Hematopoietic multipotent progenitor cell treated with erythropoietin and hydrocortisone succinate and interleukin-3 and kit ligand, for 4 days (in vitro differentiated cells): ENCODE measurements at regions not wholly inside any gene's neighbourhood (a gene's known extent, or its start where the extent isn't known, plus 50 kb on each side); places are given as distances from the start of the nearest gene placed in this dataset.
"Not testable (repeated sequence)": the region's sequence is repeated elsewhere in the genome, so short reads cannot be mapped to it uniquely, and the experiment has no call there.

Experiments used
- DNase-seq: peaks from one replicate; pipeline ENCODE4 v3.0.0-alpha.2; 2015

DNA sequence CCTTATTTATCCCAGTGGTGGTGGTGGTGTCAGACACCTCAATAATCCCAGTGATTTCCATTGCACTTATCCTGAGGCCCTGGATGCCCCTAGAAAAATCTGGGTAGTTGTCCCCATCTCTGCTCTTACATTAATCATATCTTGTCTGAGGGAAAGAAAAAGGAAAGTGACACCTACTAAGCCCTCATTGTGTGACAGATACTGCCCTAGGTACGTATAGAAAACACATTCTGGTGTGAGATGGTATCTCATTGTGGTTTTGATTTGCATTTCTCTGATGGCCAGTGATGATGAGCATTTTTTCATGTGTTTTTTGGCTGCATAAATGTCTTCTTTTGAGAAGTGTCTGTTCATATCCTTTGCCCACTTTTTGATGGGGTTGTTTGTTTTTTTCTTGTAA, 162.6 kb upstream of the JADE1 start:
- DNase-seq, result not testable (repeated sequence)

DNA sequence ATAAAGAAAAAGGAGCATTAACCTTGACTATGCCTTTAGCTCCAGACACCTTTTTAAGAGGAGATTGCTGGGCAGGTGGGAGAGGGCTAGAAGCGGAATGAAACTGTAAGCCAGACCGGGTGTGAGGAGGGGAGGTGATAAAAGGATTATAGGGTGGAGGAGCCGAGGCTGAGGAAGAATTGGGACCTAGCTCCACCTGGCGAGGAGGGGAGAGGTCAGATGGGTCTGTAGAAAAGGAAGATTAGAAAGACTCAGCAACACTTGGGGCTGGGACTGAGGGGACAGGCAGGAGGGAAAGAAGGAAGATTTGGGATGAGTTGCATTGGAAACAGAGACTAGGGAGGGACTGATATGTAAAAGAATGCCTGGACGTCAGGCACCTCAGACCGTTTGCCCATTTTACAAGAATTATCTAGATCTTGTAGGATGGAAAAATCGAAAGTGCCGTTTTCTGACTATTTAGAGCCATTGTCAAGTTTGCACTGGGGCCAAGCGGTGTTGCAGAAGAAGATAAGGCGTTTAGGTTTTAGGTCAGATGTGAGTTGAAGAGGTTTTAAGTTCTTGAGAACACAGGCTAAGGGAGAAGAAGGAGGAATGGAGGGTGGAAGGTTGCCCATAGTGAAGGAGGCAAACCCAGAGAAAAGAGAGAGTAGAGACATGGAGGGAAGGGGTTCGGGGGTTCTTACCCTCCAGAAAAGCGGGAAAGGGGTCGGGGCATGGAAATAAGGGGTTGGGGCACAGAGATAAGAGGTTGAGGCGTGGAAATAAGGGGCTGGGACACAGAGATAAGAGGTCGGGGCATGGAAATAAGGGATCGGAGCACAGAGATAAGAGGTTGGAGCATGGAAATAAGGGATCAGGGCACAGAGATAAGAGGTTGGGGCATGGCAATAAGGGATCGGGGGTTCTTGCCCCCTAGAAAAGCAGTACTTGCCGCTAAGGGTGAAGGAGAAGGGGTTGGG, 164.5 kb upstream of the JADE1 start:
- DNase-seq, result not testable (repeated sequence)

DNA sequence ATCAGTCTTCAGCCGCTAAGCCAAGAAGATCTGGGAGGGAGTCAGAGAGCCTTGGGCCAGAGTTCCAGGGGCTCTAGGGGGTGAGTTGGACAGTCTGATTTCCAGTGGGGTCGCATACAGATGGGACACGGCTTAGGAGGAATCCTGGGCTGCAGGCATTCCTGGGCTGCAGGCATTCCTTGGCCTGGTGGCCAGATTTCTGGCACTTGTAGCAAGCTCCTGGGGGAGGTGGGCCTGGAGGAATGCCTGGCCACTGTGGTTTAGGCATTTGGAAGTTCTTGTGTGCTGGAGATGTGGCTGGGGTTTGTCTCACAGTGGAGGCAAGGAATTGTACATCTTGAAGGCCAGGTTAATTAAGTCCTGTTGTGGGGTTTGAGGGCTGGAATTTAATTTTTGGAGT, 165.4 kb upstream of the JADE1 start:
- not testable (repeated sequence) for DNase-seq

DNA sequence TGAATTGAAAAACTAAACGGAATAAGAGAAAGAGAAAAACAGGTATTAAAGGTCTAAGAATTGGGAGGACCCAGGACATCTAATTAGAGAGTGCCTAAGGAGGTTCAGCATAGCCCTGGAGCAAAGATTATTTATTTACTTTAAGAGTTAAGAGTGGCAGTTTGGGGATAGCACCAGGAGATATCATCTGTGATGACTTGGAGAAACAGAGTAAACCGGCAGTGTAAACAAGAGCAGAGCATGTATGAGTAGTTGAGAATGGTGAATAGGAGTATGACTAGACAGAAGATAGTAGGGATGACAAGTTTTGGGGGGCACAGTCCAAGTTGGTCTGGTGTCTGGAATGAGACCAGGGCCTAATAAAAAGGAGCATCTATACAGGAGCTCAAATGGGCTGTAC, 167.9 kb upstream of the JADE1 start:
- not testable (repeated sequence) for DNase-seq

DNA sequence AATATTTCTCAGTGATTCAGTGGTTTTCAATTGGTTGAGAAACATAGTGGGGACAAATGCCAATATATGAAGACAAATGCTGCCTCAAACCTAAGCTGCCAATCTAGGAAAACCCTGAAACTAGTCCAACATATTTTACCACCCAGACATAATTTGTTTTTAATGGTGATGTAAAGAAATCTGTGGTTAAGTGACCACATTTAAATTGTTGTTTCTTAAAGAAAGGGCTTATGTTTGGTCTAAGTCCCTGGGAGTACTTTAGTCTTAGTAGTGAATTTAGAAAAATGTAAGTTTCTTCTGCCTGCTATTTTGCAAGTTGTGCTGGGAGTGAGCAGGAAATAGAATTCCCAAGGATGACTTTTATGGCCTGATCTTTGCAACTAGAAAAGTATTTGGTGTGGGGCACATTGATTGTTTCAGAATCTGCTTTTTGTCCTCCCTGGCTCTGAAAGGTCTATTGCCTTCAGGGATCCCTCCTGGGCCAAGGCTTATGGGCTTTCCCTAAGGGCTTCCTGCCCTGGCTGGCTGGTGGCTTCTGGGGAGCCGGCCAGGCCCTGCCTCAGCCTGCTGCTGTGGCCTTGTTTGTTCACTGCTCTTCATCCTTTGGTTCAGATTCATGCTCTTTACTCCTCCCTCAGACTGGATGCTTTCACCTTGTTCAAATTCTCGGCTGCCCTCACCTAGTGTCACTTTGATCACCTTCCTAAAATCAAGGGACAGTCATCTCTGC, 169.8 kb upstream of the JADE1 start:
- no peak for DNase-seq

DNA sequence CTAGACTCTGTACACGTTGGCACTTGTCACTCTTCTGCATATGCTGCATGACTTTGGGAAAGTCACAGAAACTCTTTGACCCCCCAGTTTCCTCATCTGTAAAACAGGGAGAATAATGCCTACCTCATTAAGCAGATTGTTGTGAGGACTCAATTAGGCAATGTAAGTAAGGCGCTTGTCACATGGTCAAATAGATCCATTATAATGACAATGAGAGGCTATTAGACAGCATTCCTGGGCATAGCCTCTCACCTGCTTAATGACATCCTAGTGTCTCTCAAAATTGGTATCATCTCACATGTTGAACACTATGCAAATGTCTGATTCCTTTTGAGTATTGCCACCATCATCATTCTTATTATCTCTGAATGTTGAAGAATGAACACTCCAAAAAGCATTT, 172.6 kb upstream of the JADE1 start:
- no peak for DNase-seq

DNA sequence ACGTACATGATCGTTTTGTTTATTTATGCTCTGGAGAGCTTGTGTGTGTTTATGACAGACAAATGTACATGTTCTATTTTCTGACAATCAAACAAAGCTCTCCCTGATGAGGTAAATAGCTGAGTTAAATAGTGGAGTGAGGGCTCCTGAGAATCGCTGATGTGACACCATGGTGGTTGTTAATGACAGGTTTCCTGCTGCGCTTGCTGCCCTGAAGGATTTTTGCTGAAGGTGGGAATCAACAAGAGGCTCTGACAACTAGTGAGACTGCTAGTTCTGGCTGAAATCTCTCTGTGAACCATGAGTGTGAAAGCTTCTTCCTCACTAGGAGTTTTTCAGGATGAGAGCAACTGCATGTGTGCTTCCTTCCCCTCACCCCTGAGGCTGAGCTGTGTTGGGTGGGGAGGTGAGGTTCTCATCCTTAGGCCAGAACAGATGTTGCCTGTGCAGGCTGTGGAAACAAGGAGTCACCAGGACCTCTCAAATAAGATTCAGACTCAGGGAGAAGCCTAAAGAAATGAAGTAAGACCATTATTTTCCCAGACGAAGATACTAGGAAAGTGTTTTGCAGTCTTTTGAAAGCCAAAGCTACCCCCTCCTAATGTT, 173.4 kb upstream of the JADE1 start:
- no peak for DNase-seq

DNA sequence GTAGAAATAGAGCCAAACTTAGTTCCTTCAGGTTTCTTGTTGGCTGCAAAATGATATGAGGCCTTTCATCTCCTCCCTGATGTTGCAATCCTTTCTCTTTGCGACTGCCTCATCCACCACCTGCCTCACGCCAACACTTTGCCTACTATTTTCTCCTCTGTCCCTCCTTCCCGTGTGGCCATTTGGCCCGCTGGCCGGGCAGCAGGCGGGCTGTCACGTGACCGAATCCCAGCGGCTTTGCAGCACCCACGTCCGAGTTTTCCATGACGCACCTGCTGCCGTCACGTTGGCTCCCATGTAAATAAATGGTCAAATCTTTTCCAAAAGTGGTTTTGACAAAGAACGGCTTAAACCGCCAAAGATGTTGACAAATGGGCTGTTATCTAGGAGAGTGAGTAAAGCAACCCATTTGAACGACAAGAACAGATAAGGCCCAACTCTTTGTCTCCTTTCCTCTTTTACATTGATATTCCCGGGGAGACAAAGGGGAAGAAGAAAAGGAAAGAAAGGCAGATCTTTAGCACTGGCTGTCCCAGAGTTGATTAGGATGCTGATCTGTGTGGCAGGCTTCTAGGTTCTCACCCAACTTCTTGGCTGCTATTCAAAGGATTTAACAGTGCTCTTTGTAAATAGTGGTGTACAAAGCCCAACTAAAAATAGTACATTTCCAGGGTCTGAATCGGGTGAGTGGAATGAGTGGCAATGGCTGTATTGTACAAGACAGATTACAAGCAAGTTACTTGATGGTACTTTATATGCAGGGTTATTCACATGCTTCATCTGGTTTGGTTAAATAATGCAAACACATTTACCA, 174.2 kb upstream of the JADE1 start:
- DNase-seq, result no peak

DNA sequence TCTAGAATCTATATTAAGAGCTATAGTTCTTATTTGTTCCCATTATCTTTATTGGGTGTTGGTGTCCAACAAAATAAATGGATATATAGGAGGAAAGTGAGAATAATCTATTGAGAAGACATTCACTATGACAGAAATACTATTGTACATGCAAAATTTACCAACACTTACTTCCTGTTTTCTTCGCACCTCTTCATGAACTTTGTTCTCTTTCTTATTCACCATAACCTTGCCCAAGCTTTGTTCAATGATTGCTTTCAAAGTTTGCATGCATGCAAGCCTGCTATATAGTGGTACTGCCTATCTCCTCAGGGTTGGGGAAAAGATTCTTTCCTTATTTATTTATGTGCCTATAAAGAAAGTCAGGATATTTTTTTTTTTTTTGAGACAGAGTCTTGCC, 176.4 kb upstream of the JADE1 start:
- no peak for DNase-seq

DNA sequence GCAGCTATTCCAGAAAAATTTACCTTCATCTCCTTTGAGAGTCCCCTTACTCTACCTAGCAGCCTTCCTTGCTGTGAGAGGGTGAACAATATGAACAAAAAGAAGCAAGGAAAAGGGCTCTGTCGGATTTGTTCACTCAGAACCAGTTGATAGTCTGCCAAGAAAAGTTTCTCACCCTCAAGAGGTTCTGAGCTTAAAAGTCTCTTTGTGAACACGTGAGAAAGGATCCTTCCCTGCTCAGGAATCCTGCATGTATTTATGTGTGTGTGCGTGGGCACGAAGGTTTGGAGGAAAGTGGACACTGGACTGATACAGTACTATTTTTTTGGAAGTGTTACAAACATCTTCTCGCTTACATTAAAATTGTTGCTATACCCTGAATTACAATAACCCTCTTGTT, 178.6 kb upstream of the JADE1 start:
- no peak for DNase-seq

DNA sequence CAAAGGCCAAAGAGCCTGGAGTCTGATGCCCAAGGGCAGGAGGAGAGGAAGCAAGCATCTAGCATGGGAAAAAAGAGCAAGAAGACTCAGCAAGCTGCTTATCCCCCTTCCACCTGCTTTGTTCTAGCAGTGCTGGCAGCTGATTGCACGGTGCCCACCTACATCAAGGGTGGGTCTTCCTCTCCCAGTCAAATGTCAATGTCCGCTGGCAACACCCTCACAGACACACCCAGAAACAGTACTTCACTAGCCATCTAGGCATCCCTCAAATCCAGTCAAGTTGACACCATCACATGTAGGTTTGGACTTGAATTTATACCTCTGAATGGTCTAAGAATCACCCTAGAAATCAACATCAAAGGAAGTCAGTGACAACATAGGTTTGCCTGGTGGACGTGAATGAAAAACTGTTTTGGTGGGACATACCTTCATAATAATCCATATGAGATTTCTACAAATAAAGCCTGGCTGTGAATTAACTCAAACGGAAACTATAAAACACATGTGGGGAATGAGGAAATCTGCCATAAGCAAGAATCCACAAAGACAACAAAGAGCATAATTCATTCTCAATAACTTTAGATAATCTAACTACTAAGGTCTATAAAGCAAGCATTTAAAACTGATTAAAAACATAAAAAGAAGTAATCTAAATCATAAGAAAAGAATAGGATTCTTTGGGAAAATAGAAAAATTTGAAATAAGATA, 185.8 kb upstream of the JADE1 start:
- no peak for DNase-seq

DNA sequence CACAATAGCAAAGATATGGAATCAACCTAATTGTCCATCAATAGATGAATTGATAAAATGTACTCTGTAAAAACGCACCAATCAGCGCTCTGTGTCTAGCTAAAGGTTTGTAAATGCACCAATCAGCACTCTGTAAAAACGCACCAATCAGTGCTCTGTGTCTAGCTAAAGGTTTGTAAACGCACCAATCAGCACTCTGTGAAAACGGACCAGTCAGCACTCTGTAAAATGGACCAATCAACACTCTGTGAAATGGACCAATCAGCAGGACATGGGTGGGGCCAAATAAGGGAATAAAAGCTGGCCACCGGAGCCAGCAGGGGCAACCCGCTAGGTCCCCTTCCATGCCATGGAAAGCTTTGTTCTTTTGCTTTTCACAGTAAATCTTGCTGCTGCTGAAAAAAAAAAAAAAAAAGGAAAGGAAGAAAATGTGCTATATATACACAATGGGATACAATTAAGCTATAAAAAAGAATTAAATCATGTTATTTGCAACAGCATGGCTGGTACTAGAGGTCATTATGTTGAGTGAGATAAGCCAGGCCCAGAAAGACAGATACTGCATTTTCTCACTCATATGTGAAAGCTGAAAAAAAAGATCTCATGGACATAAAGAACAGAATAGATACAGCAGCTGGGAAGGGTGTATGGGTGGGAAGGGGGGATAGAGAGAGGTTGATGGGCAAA, 189.1 kb upstream of the JADE1 start:
- not testable (repeated sequence) for DNase-seq

DNA sequence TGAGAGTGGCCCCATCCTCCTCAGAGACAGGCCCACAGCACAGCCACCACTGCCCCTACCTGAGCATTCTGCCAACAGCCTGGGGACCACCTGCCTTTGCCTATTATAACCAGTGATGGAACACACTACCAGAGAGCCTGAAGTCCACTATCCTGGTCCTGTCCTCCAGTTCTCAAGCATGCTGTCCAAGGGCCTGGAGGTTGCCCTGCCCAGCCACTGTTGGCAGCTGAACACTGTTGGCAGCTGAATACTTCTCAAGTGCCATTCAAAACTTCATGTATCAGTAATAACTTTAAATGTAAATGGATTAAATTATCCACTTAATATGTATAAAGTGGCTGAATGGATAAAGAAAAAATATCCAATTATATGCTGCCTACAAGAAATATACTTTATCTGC, 194.3 kb upstream of the JADE1 start:
- DNase-seq, result no peak

DNA sequence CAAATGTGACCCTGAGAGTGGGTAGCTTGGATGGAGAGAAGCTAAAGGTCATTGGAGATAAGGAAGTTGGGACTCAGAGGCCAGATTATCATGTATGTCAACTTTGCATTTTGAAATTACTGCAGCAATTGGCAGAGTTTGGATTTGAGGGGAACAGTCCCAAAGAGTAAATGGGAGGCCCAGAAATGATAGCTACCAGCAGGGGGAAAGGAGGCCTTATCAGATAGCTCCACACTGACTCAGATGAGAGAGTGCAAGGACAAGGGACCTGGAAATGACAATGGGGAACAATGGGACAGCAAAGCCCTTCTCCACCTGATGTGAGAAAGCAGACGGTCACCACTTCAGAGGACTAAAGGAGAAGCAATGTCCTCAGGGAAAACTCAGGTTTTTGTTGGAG, 201.5 kb upstream of the JADE1 start:
- DNase-seq, result peak; percentile 18

DNA sequence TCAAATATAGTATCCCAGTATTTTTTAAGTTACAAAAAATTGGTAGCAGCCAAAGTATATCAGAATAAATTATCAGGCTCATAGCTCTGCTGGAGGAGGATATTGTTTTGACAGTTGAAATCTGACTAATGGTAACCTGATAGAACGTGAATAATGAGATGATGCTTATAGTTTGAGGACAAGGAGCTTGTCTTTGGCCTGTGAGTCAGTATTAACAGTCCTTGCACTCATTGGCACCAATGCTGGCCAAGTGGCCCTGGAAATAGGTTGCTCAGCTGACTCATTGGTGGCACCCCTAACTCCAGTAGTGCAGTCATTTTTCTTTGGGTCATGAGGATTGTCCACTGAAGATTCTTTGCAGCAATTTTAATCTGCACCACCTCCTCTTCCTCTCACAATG, 203.3 kb upstream of the JADE1 start:
- DNase-seq, result no peak

DNA sequence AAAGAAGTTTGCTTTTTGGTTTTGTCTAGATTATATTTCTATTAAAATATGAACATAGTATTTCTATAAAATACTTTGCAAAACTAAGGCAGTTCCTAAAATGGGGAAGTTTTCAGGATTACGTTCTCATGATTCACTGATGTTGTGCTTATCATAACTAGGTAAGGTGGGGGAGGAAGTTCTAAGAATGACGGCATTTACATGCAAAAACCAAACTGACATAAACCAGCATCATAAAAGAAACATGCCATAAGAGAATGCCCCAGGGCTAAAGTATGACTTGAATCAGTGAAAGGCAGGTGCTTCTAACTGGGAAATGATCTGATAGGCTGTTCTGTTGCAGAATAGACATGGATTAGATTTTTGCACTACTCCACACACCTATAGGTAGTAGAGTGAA, 204.7 kb upstream of the JADE1 start:
- no peak for DNase-seq

DNA sequence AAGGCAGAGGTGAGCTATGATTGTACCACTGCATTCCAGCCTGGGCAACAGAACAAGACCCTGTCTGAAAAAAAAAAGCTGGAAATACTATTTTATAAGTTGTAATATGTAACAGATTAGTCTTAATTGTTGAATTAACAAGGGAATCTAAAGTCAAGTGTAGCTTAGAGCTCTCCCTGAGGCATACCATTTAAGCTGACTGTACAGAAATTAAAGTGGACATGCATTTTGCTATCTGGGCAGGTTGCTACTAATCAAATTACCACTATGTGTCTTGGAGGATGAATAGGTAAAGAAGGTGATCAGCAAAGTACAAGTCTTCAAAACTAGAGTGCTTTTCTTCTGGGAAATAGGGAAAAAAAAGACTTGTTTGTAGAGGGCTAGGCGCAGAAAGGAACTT, 205.3 kb upstream of the JADE1 start:
- DNase-seq, result no peak

DNA sequence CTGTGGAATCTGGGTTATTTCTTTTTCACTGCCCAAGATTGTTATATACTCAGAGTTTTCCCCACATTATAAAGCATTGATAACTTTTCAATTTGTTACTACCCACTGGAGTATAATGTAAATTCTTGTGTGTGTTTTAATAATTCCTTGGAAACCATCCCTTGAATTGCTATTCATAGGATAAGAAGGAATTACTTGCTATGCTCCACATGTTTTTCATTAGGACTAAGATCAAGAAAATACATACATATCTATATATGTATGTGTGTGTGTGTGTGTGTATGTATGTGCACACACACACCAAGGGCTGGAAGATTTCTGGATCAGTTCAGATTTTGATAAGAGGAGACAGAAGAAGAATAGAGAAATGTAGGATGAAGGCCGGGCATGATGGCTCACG, 206.4 kb upstream of the JADE1 start:
- DNase-seq, result no peak

DNA sequence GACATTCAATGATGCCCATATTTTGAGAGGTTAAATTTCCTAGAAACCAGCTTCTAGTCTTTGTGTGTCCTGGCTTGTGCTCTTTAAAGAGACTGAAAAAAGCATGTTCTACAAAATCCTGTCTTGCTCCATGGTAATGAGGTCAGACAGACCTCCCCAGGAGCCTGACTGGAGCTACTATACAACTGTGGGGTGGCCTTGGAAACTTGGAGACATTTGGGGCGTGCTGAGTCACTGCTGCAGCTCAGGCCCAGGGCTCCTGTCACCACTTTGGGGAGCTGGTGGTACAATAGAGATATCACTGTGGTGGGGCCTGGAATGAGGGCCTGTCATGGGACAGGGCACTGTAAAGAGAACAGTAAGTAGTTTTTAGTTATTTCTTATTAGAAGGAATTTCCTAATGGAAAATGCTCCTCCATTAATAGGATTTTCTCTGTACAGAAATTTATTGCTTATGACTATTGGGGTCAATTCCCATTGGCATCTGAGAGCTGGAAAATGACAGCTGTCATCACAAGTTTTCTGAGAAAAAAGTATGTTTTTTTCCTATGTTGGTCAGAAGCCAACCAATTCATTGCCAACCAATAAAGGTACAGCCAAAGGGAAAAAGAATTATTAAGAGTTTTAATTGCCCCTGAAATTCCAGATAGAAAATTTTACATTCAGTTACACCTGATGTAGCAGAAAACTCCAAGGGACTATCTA, 207.4 kb upstream of the JADE1 start:
- DNase-seq, result peak; percentile 70

DNA sequence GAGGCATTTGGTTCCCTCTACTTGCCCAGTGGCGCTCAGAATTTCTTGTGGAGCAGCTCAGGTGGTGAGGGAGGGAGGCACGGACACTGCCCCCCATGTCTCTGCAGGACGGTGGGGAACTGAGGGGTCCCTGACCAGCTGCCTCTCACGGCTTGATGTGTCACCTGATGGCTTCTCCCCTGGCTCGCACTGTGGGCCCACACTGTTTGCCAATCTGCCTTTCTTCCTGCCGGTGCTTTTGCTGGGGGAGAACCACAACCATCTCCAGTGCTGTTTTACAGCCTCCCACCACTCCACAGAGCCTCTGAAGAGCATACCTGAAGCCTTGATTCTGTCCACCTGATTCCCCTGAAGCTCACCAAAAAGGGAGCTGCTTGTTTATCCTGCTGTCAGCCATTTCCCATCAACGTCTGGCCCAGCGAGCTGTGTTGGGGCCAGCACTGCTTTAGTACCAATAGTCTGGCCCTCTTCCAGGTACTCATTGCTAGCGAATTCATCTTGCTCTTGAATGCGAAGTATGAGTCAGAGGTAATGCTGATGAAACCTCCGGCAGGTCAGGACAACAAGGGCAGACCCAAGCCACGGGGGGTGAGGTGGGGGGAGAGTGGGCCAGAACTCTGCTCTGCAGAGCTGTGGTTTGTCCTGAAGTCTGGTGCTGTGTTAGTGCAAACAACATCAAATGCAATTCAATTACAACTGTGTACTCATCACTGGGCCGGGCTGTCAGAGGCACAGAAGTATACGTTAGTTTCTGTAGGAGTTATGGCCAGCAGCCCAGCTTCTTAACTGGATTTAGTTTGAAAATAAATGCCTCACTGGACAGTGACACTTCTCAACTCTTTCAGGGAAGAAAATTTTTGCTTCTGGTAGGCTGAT, 208.3 kb upstream of the JADE1 start:
- no peak for DNase-seq
